ENCODE measurements at regions not wholly inside any gene's neighbourhood (a gene's known extent, or its start where the extent isn't known, plus 50 kb on each side); places are given as distances from the start of the nearest gene placed in this dataset.
A peak's percentile ranks its signal among the peaks of the same experiment; 100 is the strongest.

- DNase-seq: peak in 32 of 42 donors; percentile 6 to 77 (median 30)
- intact Hi-C loops (cut with DNase I): no loop called here
These were observed 460.9 kb downstream of the GABRG1 start for GRCh38 chr4:45663003-45663402.

GRCh38 chr4:45661893-45662292 is 462.0 kb downstream of the GABRG1 start:
- no peak for DNase-seq
- intact Hi-C loops (cut with DNase I): no loop called here

- intact Hi-C loops (cut with DNase I): no loop called here
- DNase-seq: no peak
These were observed 473.3 kb downstream of the GABRG1 start for GRCh38 chr4:45650545-45650944.

GRCh38 chr4:45648846-45649245 is 475.0 kb downstream of the GABRG1 start:
- intact Hi-C loops (cut with DNase I): no loop called here
- DNase-seq: no peak

- intact Hi-C loops (cut with DNase I): no loop called here
These were observed 476.0 kb downstream of the GABRG1 start for GRCh38 chr4:45647823-45648222.

GRCh38 chr4:45646885-45647590 is 476.8 kb downstream of the GABRG1 start:
- DNase-seq: no peak
- intact Hi-C loops (cut with DNase I): no loop called here

More at GRCh38 chr4:45647823-45648222, 476.0 kb downstream of the GABRG1 start:
- no peak for DNase-seq

GRCh38 chr4:45640281-45640680 is 483.6 kb downstream of the GABRG1 start:
- intact Hi-C loops (cut with DNase I): no loop called here
- no peak for DNase-seq

- no peak for DNase-seq
- intact Hi-C loops (cut with DNase I): no loop called here
These were observed 485.2 kb downstream of the GABRG1 start for GRCh38 chr4:45638641-45639040.

GRCh38 chr4:45636175-45636574 is 487.7 kb downstream of the GABRG1 start:
- DNase-seq: no peak
- intact Hi-C loops (cut with DNase I): no loop called here

- DNase-seq: peak in 23 of 42 donors; percentile 1 to 62 (median 25)
- intact Hi-C loops (cut with DNase I): no loop called here
These were observed 494.1 kb downstream of the GABRG1 start for GRCh38 chr4:45629717-45630116.

GRCh38 chr4:45621971-45622370 is 501.9 kb downstream of the GABRG1 start:
- no peak for DNase-seq
- intact Hi-C loops (cut with DNase I): no loop called here

GRCh38 chr4:45620808-45621207 is 503.0 kb downstream of the GABRG1 start:
- DNase-seq: no peak
- intact Hi-C loops (cut with DNase I): no loop called here

GRCh38 chr4:45596379-45597101 is 527.3 kb downstream of the GABRG1 start:
- DNase-seq: no peak
- intact Hi-C loops (cut with DNase I): no loop called here

- intact Hi-C loops (cut with DNase I): no loop called here
These were observed 543.5 kb downstream of the GABRG1 start for GRCh38 chr4:45580334-45580733.

GRCh38 chr4:45578874-45579273 is 545.0 kb downstream of the GABRG1 start:
- intact Hi-C loops (cut with DNase I): no loop called here
- DNase-seq: no peak

More at GRCh38 chr4:45580334-45580733, 543.5 kb downstream of the GABRG1 start:
- no peak for DNase-seq

- DNase-seq: no peak
- intact Hi-C loops (cut with DNase I): no loop called here
These were observed 547.6 kb downstream of the GABRG1 start for GRCh38 chr4:45576275-45576674.

- no peak for DNase-seq
- intact Hi-C loops (cut with DNase I): no loop called here
These were observed 554.2 kb downstream of the GABRG1 start for GRCh38 chr4:45569619-45570018.

- intact Hi-C loops (cut with DNase I): no loop called here
- DNase-seq: no peak
These were observed 555.2 kb downstream of the GABRG1 start for GRCh38 chr4:45568694-45569093.

GRCh38 chr4:45566896-45567603 is 556.8 kb downstream of the GABRG1 start:
- DNase-seq: no peak
- intact Hi-C loops (cut with DNase I): no loop called here

GRCh38 chr4:45554423-45554822 is 569.4 kb downstream of the GABRG1 start:
- intact Hi-C loops (cut with DNase I): no loop called here
- no peak for DNase-seq

Data from head of caudate nucleus (tissue), 42 donors.